ENCODE measurements at regions not wholly inside any gene's neighbourhood (a gene's known extent, or its start where the extent isn't known, plus 50 kb on each side); places are given as distances from the start of the nearest gene placed in this dataset.

- peak in 3 of 6 experiments; percentile 28 to 44 (median 36) for TF ChIP-seq CTCF (IDR thresholded peaks at IDR 0.05)
- TF ChIP-seq POLR2A (IDR thresholded peaks at IDR 0.05): no peak
Observed at GRCh38 chr16:8493972-8494371, 96.3 kb downstream of the TMEM114 start.
